ENCODE measurements at regions not wholly inside any gene's neighbourhood (a gene's known extent, or its start where the extent isn't known, plus 50 kb on each side); places are given as distances from the start of the nearest gene placed in this dataset.
A peak's percentile ranks its signal among the peaks of the same experiment; 100 is the strongest.
"Not testable (repeated sequence)": the region's sequence is repeated elsewhere in the genome, so short reads cannot be mapped to it uniquely, and the experiment has no call there.

DNA sequence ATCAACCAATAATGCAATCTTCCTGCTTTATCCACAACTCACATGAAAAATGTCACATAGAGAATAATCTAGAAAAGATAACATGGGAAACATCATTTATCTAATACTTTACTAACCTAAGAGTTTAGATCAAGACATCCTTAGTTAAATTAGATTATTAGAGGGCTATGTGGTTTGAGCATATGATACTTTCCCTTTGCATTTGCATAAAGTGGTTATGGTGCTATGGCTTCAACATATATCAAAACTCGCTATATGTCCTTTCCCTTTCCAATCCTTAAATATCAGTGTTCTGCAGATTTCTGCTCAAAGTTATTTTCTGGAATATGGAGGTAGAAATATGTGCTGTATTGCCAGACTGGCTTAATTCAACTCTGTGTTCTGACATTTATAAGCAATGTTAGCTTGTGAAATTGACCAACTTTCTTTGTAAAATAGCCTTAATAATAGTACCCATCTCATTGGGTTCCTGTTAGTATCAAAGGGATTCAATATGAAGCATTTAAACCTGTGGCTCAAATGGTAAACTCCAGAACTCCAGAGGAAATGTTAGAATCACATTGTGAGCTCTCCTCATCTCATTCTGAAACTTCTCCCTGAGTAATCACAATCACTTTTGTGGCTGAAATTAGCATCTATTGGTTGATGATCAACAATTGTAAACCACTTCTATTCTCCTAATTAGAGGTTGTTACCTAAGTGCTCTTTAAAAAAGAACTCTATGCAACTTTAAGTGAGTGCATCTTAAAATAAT, 1089.9 kb upstream of the SLC39A10 start:
- no peak for DNase-seq (ENCODE audit: low read depth)

DNA sequence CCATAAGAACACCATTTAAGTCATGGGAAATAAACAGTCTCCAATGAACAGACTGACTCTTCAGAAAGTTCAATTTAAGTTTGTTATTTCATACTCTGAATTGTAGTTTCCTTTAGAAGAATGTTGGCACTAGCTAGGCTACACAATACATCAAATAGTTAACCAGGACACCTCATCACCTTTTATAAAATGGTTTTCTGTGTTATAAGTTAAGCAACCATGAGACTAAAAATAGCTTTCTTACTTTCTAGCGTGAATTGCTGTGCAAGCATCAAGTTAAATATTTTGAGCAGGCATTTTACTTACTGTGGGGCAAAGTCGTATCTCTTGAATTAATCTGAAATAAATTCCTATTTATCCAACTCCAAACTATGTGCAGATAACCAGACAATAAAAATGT, 1092.6 kb upstream of the SLC39A10 start:
- DNase-seq (ENCODE audit: low read depth) = no peak

DNA sequence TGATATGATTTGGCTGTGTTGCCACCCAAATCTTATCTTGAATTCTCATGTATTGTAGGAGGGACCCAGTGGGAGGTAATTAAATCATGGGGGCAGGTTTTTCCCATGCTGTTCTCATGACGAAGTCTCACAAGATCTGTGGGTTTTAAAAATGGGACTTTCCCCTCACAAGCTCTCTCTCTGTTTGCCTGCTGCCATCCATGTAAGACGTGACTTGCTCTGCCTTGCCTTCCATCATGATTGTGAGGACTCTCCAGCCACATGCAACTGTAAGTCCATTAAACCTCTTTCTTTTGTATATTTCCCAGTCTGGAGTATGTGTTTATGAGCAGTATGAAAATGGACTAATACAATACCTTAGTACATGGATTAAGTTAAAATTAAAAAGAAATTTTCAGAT, 1094.7 kb upstream of the SLC39A10 start:
- DNase-seq (ENCODE audit: low read depth) = no peak

DNA sequence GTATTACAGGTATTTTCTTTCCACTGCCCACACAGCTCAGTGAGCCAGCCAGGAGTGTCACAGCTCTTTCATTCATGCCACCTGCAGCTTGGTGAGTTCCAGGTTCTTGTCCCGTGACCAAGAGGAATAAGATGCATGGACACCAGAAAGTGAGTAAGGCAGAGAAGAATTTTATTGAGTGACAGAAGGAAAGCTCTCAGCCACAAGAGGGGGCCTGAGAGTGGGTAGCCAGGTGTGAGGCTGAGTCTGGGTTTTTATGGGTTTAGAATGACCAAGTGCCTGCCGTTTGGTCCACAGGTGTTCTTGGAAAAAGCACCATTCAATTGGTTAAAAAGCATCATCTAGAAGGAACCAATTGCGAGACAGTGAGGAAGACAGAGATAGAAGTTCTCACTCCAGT, 1097.1 kb upstream of the SLC39A10 start:
- no peak for DNase-seq (ENCODE audit: low read depth)

DNA sequence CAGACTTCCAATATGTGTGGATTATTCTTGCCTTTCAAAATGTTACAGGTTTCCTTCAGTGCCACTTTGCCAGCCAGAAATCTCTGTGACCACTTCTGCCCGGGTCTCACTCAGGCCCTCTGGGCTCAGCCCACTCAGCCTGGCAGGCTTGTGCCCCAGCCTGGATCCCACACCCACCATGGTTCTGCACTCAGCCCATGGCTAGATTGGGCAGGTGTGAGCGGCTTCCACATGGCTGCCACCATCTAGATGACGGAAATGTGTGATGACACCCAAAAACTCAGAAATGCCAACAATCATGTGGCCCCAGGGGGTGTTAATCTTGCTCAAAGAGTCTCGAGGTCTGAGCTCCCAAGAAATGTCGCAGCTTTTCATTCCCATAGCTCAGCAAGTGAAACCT, 1097.5 kb upstream of the SLC39A10 start:
- no peak for DNase-seq (ENCODE audit: low read depth)

DNA sequence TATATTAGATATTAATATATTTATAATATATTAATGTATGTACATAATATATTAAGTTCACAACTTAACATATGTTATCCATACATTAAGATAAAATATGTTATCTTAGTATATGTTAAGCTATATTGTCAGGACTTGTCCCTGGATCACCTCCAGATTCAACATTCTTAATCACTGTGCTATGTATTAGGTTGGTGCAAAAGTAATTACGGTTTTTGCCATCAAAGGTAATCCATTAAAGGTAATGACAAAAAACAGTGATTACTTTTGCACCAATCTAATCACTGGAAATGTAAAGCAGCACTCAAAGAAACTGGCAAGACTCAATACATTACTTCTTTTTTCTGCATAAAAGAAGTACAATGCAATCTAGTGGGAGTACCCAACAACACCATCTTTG, 1099.0 kb upstream of the SLC39A10 start:
- DNase-seq (ENCODE audit: low read depth) = no peak

DNA sequence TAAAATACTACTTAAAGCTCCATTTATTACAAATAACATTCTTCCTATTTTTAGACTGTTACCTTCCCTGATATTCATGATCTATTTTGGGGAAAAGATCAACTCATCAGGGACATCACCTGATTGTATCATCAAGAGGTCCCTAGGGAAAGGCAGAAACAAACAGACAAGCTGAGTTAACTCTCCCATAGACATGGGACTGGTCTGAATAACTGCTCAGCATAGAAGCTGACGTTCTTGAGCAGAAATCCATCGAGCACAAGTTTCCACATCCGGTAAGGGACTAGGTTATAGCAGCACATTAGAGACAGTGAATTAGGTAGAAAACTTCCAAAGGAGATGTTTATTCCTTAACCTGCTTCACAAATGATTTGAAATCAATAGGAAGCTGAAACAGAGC, 1100.4 kb upstream of the SLC39A10 start:
- DNase-seq (ENCODE audit: low read depth) = no peak

DNA sequence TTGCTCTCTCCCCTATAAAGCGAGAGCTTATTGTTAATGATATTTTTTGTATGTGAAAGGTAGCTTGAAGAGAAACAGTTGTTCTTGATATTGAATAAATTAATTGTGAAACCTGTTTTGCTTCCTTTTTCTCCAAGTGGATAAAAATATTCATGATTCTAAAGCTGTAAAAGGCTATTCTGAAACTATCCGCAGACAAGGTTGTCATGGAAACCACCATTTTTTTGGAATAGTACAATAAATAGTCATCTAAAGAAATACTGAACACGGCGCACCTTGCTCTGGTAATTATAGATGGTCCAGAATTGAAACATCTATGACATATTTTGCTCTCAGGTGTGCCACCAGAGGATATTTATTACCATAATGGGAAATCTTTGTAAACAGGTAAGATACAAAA, 1103.0 kb upstream of the SLC39A10 start:
- no peak for DNase-seq (ENCODE audit: low read depth)

DNA sequence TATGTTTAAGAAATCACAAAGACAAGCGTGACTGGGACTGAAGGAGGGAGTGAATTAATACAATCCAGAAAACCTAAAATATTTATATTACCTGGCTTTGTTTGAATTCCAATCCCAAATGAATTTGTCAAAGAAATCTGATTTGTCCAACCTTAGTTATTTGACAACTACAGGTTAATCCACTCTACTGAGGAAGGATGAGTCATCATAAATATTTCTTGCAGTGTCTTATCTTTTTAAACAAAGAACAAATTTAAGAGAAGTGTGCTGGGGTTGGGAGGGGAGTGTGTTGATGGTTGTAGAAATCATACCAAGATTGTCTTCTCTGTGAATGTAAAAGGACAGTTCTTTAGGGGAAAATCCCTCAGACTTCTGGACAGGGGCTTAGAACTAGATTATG, 1106.3 kb upstream of the SLC39A10 start:
- peak; percentile 18 for DNase-seq (ENCODE audit: low read depth)

DNA sequence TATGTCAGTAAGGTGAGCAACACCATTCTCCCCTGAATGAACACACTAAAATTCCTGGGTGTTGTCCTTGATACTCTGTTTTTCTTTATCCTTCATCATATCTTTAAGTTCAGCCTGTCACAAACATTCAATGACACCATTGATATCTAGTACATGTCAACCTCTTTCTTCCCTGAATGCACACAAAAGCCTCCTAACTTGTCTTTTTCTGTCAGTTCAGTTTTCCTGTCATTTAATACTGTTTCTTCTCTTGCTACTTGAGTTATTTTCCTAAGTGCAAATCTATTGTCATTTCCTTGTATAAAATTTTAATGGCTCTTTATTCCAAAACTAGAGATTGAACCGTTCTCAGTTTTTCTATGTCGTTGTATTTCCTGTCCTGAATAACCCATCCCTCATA, 1107.6 kb upstream of the SLC39A10 start:
- no peak for DNase-seq (ENCODE audit: low read depth)

DNA sequence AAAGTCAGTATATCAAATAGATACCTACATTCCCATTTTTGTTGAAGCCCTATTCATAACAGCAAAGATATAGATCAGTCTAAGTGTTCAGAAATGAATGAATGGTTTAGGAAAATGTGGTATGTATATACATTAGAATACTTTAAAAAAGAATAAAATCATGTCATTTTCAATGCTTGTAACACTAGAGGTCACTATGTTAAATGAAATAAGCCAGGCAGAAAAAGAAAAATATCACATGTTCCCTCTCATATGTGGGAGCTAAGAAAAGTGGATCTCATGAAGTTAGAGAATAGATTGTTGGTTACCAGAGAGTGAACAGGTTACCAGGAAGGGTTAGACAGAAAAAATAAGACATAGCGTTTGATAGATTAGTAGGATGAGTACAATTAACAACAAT, 1111.0 kb upstream of the SLC39A10 start:
- DNase-seq (ENCODE audit: low read depth) = peak; percentile 12

DNA sequence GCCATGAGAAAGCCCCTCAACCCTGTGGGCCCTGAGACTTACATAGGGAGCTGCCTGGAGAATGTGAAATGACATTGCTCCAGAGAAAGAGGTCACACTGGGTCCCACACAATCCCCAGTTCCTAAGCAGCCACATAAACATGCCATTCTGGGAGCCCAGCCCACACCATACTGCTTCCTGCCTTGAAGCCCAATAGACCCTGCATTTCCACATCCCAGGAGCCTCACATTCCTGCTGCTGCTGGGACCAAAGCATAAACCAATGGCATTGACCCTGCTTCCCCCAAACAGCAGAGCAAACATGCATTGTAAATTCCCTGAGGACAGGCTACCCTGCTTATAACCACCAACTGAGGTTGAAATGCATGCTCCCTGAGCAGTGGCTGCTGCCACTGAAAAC, 1117.6 kb upstream of the SLC39A10 start:
- no peak for DNase-seq (ENCODE audit: low read depth)

DNA sequence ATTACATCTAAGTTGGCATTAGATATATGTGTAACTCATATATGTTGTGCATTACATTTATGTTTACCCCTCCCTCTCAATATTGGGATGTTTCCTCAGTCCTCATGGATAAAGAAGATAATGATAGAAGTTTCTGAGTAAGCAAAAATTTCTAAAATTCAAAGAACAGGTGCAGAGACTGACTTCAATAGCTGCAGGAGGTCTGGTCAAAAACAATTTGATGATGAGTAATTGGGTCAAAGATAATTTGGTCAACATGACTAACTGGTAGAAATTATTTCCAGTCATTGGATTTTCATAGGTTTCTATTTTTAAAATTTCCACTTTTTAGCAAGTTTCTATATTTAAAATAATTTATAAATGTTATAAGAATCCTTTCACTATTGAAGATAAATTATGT, 1130.9 kb upstream of the SLC39A10 start:
- no peak for DNase-seq (ENCODE audit: low read depth)

DNA sequence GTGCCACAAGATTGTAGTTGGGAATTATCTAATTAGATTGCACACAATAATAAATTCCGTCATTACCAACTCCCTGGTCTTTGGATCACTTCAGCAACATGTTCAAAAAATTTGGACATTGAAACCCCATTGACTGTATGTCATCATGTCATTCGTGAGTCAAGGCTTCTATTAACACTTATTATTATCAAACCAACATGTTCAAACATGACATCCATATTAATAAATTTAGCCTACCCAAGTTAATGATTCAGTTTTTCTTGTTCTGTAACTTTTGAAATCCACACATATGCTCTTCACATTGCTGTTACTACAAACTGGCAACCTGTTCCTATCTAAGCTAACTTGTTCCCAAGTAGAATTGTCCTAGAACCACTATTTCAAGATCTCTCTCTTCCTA, 1142.7 kb upstream of the SLC39A10 start:
- DNase-seq (ENCODE audit: low read depth) = no peak

DNA sequence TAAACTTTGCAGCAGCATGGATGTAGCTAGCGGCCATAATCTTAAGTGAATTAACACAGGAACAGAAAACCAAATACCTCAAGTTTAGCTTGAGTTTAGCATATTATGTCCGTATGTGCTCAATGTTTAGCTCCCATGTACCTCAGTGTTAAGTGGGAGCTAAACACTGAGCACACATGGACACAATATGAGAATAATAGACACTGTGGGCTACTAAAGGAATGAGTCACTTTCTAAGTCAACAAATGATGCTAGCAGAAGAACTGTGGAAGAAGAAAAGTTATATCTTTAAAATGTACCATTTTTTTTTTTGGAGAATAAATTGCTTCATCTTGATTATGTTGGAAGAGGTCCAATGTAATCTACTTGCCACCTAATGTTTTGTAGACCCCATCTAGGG, 1146.0 kb upstream of the SLC39A10 start:
- peak; percentile 27 for DNase-seq (ENCODE audit: low read depth)

DNA sequence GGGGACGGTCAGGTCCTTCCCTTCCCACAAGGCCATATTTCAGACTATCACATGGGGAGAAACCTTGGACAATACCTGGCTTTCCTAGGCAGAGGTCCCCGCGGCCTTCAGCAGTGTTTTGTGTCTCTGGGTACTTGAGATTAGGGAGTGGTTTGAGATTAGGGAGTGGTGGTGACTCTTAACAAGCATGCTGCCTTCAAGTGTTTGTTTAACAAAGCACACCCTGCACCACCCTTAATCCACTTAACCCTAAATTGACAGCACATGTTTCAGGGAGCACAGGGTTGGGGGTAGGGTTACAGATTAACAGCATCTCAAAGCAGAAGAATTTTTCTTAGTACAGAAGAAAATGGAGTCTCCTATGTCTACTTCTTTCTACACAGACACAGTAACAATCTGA, 1152.2 kb upstream of the SLC39A10 start:
- not testable (repeated sequence) for DNase-seq (ENCODE audit: low read depth)

DNA sequence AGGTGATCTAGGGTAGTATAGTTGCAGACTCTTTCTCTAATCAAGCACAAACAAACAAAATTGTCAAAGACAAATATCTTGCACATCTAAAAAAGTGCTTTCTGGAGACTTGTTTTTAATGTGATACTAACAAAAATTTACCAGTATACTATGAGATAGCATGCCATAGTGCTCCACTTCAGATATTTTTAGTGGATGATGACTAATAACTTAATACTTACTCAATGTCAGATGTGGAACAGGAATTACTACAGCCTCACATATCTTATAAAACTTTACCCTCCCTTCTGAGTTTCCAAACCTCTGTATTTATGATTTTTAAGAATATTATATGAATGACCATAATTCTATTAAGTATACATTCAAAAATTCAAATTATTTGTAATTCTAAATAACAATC, 1162.0 kb upstream of the SLC39A10 start:
- no peak for DNase-seq (ENCODE audit: low read depth)

DNA sequence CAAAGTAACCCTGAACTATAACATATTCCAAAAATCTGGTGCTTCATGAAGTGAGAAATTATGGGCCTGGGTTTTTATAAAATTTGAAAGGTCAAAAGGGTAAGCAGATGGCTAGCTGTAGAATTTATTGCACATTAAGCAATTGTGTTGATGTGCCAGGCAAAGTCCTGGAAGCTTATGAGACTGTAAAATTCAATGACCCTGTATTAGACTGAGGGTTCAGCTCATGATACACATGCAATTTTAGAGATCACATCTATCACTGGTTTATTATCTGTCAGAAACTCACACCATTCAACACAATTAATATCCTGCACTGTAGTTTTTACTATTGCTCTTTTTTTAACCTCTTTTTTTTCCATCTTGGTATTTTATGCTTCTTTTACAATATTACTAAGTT, 1162.6 kb upstream of the SLC39A10 start:
- no peak for DNase-seq (ENCODE audit: low read depth)

DNA sequence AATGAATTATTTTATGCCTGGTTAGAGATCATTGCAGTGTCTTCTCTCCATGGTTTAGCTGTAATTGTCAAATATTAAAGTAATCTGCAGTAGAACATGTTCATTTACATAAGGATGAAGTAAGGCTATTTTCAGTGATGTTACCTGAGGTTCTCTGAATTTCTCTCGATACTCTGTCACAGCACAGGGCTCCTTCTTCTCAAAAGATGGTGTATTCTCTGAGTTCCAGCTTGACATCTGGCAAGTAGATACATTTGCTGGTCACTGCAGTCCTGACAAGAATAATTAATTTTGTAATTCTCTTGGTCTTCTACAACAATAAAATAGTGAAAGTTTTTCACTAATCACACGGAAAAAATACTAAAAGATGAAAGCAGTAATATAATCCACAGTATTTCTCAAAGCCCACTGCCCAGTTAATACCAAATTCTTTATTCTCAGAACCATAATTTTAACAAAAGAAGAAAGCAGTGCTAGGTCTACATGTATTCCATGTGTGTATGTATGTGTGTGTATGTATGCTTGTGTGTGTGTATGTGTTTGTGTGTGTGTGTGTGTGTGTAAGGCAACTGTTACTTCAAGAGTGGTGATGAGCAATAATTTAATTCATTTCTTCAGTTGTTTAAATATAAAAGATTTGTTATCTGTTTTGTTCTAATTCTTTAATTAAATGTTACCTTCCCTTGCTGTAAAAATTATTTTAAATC, 1165.5 kb upstream of the SLC39A10 start:
- no peak for DNase-seq (ENCODE audit: low read depth)

DNA sequence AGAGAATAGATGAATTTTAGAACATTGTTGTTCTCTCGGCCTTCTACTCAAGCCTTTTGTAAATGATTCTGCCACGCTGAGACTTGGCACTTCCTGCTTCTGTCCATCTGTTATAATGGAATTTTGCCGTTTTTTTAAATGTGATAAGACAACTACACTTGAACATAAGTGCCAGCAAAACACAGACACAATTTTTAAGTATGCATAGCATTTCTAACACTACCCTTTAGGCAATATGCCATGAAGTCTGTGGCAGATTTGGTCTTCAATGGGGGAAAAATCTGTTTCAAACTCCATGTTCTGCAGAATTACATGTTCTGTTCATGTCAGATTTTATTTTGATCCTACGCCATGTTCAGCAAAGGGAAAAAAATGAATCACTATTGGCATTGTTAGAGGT, 1170.7 kb upstream of the SLC39A10 start:
- DNase-seq (ENCODE audit: low read depth) = no peak

DNA sequence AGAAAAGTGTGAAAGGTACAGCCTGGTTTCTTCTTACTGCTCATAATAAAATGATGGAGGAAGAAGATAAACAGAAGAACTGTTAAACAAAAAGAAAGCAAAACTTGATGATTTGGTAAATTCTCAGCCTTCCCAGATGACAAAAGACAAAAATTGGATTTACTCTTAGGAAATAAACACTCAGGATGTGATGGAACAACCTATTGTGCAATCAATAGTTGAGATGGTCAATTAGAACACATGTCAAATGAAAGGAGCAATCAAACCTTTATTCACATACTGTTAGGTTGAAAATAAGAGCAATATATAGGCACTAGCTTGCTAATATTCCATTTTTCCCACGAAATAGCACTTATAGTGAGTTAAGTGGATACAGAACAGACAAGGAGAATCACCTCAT, 1174.0 kb upstream of the SLC39A10 start:
- DNase-seq (ENCODE audit: low read depth) = no peak

DNA sequence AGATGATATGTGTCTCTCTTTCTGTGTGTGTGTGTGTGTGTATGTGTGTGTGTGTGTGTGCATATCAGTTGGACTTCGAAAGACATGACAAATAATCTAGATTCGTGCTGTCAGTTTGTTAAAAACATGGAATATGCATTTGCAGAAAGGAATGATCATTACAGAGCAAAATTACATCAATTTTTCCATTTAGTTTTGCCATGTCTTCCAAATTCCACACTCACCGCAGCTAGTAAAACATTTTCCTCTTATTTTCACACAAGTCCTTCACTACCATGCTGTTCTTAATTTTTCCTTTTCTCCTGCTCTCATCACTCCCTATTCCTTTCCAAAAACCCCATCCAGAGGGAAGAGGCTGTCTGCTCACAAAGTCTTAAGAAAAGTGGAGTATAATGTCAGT, 1191.4 kb upstream of the SLC39A10 start:
- no peak for DNase-seq (ENCODE audit: low read depth)

DNA sequence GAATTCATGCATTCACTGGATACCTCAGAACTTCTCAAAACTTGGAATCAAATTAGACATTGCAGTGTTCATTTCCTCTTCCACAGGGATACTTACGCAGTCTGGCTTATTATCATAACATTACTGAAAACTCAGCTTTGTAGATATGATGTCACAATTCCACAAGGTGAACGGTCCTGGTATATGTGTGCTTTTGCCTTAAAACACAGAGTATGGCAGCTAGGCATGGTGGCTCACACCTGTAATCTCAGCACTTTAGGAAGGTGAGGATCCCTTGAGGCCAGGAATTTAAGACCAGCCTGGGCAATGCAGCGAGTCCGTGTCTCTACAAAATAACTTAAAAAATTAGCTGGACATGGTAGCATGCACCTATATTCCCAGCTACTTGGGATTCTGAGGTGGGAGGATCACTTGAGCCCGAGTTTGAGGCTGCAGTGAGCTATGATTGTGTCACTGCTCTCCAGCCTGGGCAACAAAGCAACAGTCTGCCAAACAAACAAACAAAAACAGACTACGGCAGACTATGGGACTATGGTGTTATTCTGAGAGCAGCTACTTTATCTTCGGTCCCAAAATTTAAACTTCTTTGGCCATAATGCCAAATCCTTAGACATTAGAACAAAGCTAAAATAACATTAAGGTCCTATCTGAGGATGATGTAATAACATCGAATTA, 1191.9 kb upstream of the SLC39A10 start:
- DNase-seq (ENCODE audit: low read depth) = no peak
